ENCODE measurements at regions not wholly inside any gene's neighbourhood (a gene's known extent, or its start where the extent isn't known, plus 50 kb on each side); places are given as distances from the start of the nearest gene placed in this dataset.

- no peak for TF ChIP-seq POLR2A (IDR thresholded peaks at IDR 0.05; ENCODE audit: low read length)
- no peak for TF ChIP-seq GATA1 (IDR thresholded peaks at IDR 0.05; ENCODE audit: low read depth, low read length)
Observed at GRCh38 chr21:27094184-27094948, 127.5 kb upstream of the ADAMTS5 start.
